B cell (primary cell): ENCODE measurements at regions not wholly inside any gene's neighbourhood (a gene's known extent, or its start where the extent isn't known, plus 50 kb on each side); places are given as distances from the start of the nearest gene placed in this dataset.

Experiments used
- ATAC-seq: fragments of 200-7000 bp; cut with Tn5 transposase; one replicate; pipeline ENCODE4 v1.10.0; 2021; ENCODE audit warnings: low read depth, mild to moderate bottlenecking, moderate number of reproducible peaks, moderate library complexity
- CTCF ChIA-PET: fragments of 350-600 bp; sonication (Branson Sonifier 250); formaldehyde crosslinking; loops from one replicate; lab custom pipeline; 2021; ENCODE audit warnings: antibody characterized with exemption, inconsistent platforms; lab: Charles Lee
- POLR2A ChIA-PET: fragments of 350-600 bp; sonication (Branson Sonifier 250); formaldehyde crosslinking; loops from one replicate; lab custom pipeline; 2021; ENCODE audit warnings: antibody characterized with exemption; lab: Charles Lee
- DNase-seq: peaks from one replicate; pipeline ENCODE4 v3.0.0; 2013
- H2AFZ ChIP-seq: 2 replicates; pipeline ENCODE4 v1.6.1; 2012; ENCODE audit warnings: mild to moderate bottlenecking, low read depth, low read length; ENCODE audit not compliant: insufficient read depth, poor library complexity, severe bottlenecking
- H3K27ac ChIP-seq, 2 donors: 1 replicate in 1 of 2; 2 replicates in 1 of 2; pipeline ENCODE4 v1.5.1; 2012 to 2013; ENCODE audit warnings: low read length in 2 of 2, mild to moderate bottlenecking in 2 of 2, moderate library complexity in 1 of 2
- H3K27me3 ChIP-seq, 4 experiments: fragments of 200-600 bp in 1 of 4; sonication (generic) in 1 of 4; replicated peaks in 1 of 4; 1 replicate in 2 of 4; 2 replicates in 2 of 4; pipeline versions ENCODE4 v1.6.1 to v1.7.0; 2013 to 2016; ENCODE audit warnings: low read length in 3 of 4, mild to moderate bottlenecking in 2 of 4, mixed read lengths in 1 of 4, moderate library complexity in 1 of 4; ENCODE audit not compliant: insufficient read depth in 4 of 4, control insufficient read depth in 3 of 4; ENCODE audit errors: control extremely low read depth in 1 of 4
- H3K36me3 ChIP-seq, 2 experiments: replicated peaks in 1 of 2; 1 replicate in 1 of 2; 2 replicates in 1 of 2; pipeline versions ENCODE4 v1.6.1 to v1.7.1; 2013; ENCODE audit warnings: low read length in 1 of 2; ENCODE audit not compliant: insufficient read depth in 2 of 2, control insufficient read depth in 1 of 2; ENCODE audit errors: control extremely low read depth in 1 of 2, extremely low read depth in 1 of 2
- H3K4me1 ChIP-seq, 2 donors: fragments of 200-600 bp in 1 of 2; sonication (generic) in 1 of 2; 1 replicate in 1 of 2; 2 replicates in 1 of 2; pipeline versions ENCODE4 v1.5.1 to v1.6.1; 2013 to 2017; ENCODE audit warnings: low read length in 2 of 2; ENCODE audit not compliant: control insufficient read depth in 2 of 2, insufficient read depth in 2 of 2
- H3K4me2 ChIP-seq: replicated peaks from 2 replicates; pipeline ENCODE3; 2012; ENCODE audit warnings: mild to moderate bottlenecking, low read depth, low read length; ENCODE audit not compliant: poor library complexity, severe bottlenecking
- H3K4me3 ChIP-seq, 5 experiments: fragments of 200-600 bp in 1 of 5; sonication (generic) in 1 of 5; 1 replicate in 3 of 5; 2 replicates in 2 of 5; pipeline versions ENCODE4 v1.5.1 to v1.7.0; 2011 to 2016; ENCODE audit warnings: low read length in 4 of 5, mild to moderate bottlenecking in 4 of 5, low read depth in 2 of 5, control low read depth in 1 of 5, moderate library complexity in 1 of 5; ENCODE audit not compliant: insufficient read depth in 1 of 5; ENCODE audit errors: control extremely low read depth in 1 of 5, extremely low read depth in 1 of 5
- H3K79me2 ChIP-seq: fragments of 200-600 bp; sonication (generic); one replicate; pipeline ENCODE4 v1.6.0; 2016; ENCODE audit warnings: low read length; ENCODE audit not compliant: control insufficient read depth, insufficient read depth
- H3K9ac ChIP-seq: fragments of 200-600 bp; sonication (generic); 2 replicates; pipeline ENCODE4 v1.6.1; 2017; ENCODE audit warnings: mild to moderate bottlenecking, low read length, moderate library complexity
- H3K9me3 ChIP-seq, 3 donors: one replicate each; pipeline versions ENCODE4 v1.6.1 to v1.7.1; 2013; ENCODE audit warnings: low read length in 2 of 3; ENCODE audit not compliant: control insufficient read depth in 2 of 3, insufficient read depth in 1 of 3; ENCODE audit errors: control extremely low read depth in 1 of 3
- H4K20me1 ChIP-seq: 2 replicates; pipeline ENCODE4 v1.6.0; 2012; ENCODE audit warnings: mild to moderate bottlenecking, low read length; ENCODE audit not compliant: insufficient read depth, control insufficient read depth, poor library complexity, severe bottlenecking
- H3K27ac Mint-ChIP-seq: one replicate; pipeline ENCODE4 v1.8.0; 2021; ENCODE audit warnings: mixed read lengths
- H3K27me3 Mint-ChIP-seq: one replicate; pipeline ENCODE4 v1.8.0; 2021; ENCODE audit warnings: mixed read lengths
- H3K4me1 Mint-ChIP-seq: one replicate; pipeline ENCODE4 v1.8.0; 2021; ENCODE audit warnings: mixed read lengths
- H3K4me3 Mint-ChIP-seq: one replicate; pipeline ENCODE4 v1.8.0; 2021; ENCODE audit warnings: mixed read lengths
- H3K9me3 Mint-ChIP-seq: one replicate; pipeline ENCODE4 v1.8.0; 2022; ENCODE audit warnings: mixed read lengths; ENCODE audit not compliant: insufficient read depth
- EZH2 ChIP-seq: IDR thresholded peaks from 2 replicates; pipeline ENCODE4 v1.6.1; 2012; ENCODE audit warnings: borderline replicate concordance, low read depth, mild to moderate bottlenecking, moderate library complexity, low read length; ENCODE audit not compliant: insufficient read depth, poor library complexity, severe bottlenecking
- WGBS: methylation state at CpG from one replicate; pipeline ENCODE4 v1.1.5; 2013; ENCODE audit warnings: missing lambda C conversion rate; ENCODE audit not compliant: insufficient coverage; 5-methylcytosine and 5-hydroxymethylcytosine counted together
- intact Hi-C: fragments of 100-400 bp; cut with micrococcal nuclease; formaldehyde crosslinking; loops from one replicate; pipeline ENCODE4 v1.10.0; 2022
- TF ChIP-seq, protein P1 (sequence below): fragments of 200-600 bp; IDR thresholded peaks from one replicate; pipeline ENCODE4 v1.8.0; 2022; ENCODE audit warnings: antibody characterized with exemption, mild to moderate bottlenecking

DNA sequence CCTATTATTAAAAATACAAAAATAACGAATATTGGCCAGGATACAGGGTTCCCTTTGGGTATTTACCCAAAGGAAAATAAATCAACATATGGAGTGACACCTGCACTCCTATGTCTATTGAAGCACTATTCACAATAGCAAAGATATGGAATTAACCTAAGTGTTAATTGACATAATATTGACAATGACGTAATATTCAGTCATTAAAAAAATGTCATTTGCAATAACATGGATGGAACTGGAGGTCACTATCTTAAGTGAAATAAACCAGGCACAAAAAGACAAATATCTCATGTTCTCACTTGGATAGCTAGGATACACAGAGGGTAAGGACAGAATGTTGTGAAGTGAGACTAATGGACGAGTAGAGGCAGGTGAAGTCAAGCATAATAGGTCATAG is 326.3 kb upstream of the PTGER4 start:
- H3K27me3 Mint-ChIP-seq = no peaks in the 10 kb centered on the region
- H3K4me1 Mint-ChIP-seq = no peaks in the 10 kb centered on the region
- Histone ChIP-seq H2AFZ (no peak overlapping the region), H3K27me3 (no peaks in the 10 kb centered on the region), H3K4me2 (no peak overlapping the region), H3K9me3 (peaks cover 1 to 16% (median 14%) of the 10 kb centered on the region in 3 donors), H3K9ac (no peak overlapping the region), H3K4me1 (no peaks in the 10 kb centered on the region), H3K4me3 (no peak overlapping the region), H3K27ac (no peak overlapping the region), H3K79me2 (no peaks in the 10 kb centered on the region), H3K36me3 (no peaks in the 10 kb centered on the region), H4K20me1 (no peaks in the 10 kb centered on the region)
- no peak overlapping the region for H3K4me3 Mint-ChIP-seq
- ChIA-PET POLR2A (no interaction called here), CTCF (no interaction called here)
- DNase-seq (no peak), ATAC-seq (no peak)
- H3K27ac Mint-ChIP-seq = no peak overlapping the region
- intact Hi-C loops = no loop called here
- TF ChIP-seq, protein P1, sequence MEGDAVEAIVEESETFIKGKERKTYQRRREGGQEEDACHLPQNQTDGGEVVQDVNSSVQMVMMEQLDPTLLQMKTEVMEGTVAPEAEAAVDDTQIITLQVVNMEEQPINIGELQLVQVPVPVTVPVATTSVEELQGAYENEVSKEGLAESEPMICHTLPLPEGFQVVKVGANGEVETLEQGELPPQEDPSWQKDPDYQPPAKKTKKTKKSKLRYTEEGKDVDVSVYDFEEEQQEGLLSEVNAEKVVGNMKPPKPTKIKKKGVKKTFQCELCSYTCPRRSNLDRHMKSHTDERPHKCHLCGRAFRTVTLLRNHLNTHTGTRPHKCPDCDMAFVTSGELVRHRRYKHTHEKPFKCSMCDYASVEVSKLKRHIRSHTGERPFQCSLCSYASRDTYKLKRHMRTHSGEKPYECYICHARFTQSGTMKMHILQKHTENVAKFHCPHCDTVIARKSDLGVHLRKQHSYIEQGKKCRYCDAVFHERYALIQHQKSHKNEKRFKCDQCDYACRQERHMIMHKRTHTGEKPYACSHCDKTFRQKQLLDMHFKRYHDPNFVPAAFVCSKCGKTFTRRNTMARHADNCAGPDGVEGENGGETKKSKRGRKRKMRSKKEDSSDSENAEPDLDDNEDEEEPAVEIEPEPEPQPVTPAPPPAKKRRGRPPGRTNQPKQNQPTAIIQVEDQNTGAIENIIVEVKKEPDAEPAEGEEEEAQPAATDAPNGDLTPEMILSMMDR = no peak
- no peak for TF ChIP-seq EZH2
- WGBS = 100% methylated on average over 1 of the region's 3 CpGs
- peaks cover 17% of the 10 kb centered on the region for H3K9me3 Mint-ChIP-seq

DNA sequence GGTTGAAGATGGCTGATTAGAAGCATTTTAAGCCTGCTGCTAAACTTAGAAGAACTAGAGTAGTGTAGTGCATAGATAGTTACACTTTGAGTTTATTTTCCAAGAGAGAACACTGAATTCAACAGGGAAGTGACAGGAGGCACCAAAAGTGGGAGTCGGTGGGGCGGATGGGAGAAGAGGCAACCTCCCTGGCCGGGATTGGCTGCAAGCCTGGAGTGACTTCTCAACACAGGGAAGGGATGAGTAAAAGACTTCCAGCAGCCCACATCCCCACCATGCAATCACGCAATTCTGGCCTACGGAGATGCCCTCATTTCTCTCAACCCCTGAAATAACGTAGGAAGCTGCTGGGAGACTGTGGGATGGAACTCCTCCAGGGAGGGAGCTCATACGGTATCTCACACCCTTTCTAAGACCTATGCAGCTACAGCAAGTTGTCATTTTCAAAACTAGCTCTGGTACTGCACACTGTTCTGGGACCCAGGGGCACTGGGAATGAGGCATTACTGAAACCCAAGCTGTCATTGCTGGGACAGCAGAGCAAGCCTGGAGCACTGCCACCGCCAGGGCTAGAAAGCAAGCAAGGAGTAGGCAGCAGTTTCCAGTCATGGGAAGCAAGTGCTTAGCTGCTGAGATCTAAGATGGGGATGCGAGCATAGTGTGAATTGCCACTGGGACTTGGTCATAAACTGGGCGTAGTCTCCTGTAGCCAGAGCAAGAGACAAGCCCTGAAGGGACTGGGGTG is 331.6 kb upstream of the PTGER4 start:
- H3K4me1 Mint-ChIP-seq = no peaks in the 10 kb centered on the region
- ChIA-PET CTCF (no interaction called here), POLR2A (no interaction called here)
- Histone ChIP-seq H3K27me3 (no peaks in the 10 kb centered on the region), H2AFZ (no peak overlapping the region), H3K4me1 (no peaks in the 10 kb centered on the region), H3K27ac (no peak overlapping the region), H3K36me3 (no peaks in the 10 kb centered on the region), H3K4me2 (no peak overlapping the region), H3K79me2 (no peaks in the 10 kb centered on the region), H3K4me3 (no peak overlapping the region), H3K9me3 (peaks cover 1 to 16% (median 15%) of the 10 kb centered on the region in 3 donors), H3K9ac (no peak overlapping the region), H4K20me1 (no peaks in the 10 kb centered on the region)
- intact Hi-C loops = no loop called here
- ATAC-seq = no peak
- WGBS = 100% methylated on average over 6 of the region's 10 CpGs
- H3K27ac Mint-ChIP-seq = no peak overlapping the region
- no peak for DNase-seq
- TF ChIP-seq EZH2 = no peak
- TF ChIP-seq, protein P1 = no peak
- no peaks in the 10 kb centered on the region for H3K27me3 Mint-ChIP-seq
- no peak overlapping the region for H3K4me3 Mint-ChIP-seq
- H3K9me3 Mint-ChIP-seq = peaks cover 17% of the 10 kb centered on the region
